Esophagus (tissue), 2 donors: ENCODE measurements at regions not wholly inside any gene's neighbourhood (a gene's known extent, or its start where the extent isn't known, plus 50 kb on each side); places are given as distances from the start of the nearest gene placed in this dataset.

ENCODE experiments used
- H3K27ac ChIP-seq, 2 donors: one replicate each; pipeline ENCODE4 v1.5.1; 2013; ENCODE audit warnings: low read depth in 2 of 2, mild to moderate bottlenecking in 2 of 2, inconsistent platforms in 1 of 2, low read length in 1 of 2, moderate library complexity in 1 of 2
- H3K27me3 ChIP-seq, 2 donors: one replicate each; pipeline ENCODE4 v1.6.1; 2013; ENCODE audit warnings: low read length in 2 of 2, control low read depth in 1 of 2, mild to moderate bottlenecking in 1 of 2; ENCODE audit not compliant: insufficient read depth in 2 of 2, control insufficient read depth in 1 of 2
- H3K36me3 ChIP-seq, 2 donors: one replicate each; pipeline ENCODE4 v1.6.1; 2013; ENCODE audit warnings: low read length in 1 of 2; ENCODE audit not compliant: control insufficient read depth in 2 of 2, insufficient read depth in 2 of 2
- H3K4me1 ChIP-seq, 2 donors: one replicate each; pipeline ENCODE4 v1.6.1; 2013; ENCODE audit warnings: low read length in 1 of 2; ENCODE audit not compliant: control insufficient read depth in 2 of 2, insufficient read depth in 2 of 2
- H3K4me3 ChIP-seq, 2 donors: one replicate each; pipeline ENCODE4 v1.5.1; 2013; ENCODE audit warnings: low read length in 2 of 2, mild to moderate bottlenecking in 2 of 2, low read depth in 1 of 2, moderate library complexity in 1 of 2
- H3K9me3 ChIP-seq, 2 donors: one replicate each; pipeline ENCODE4 v1.6.1; 2013; ENCODE audit warnings: mild to moderate bottlenecking in 2 of 2, low read depth in 1 of 2, low read length in 1 of 2, moderate library complexity in 1 of 2; ENCODE audit not compliant: control insufficient read depth in 2 of 2, insufficient read depth in 1 of 2
- WGBS, 2 donors: extraction: QIAGEN DNeasy Blood & Tissue Kit; methylation state at CpG; one replicate each; pipeline ENCODE4 v1.1.7; 2013; 5-methylcytosine and 5-hydroxymethylcytosine counted together
- donor health status: healthy with polysubstance abuse.
- donor health status: Bipolar disorder and iron deficiency.

- H3K4me3 ChIP-seq, result no peak overlapping the region
- H3K27me3 ChIP-seq, result no peaks in the 10 kb centered on the region
- H3K9me3 ChIP-seq, result no peaks in the 10 kb centered on the region
- no peaks in the 10 kb centered on the region for H3K4me1 ChIP-seq
- H3K27ac ChIP-seq, result no peak overlapping the region
- WGBS, 2 donors, result 64 to 67% methylated on average over 6 of the region's 6 CpGs
- H3K36me3 ChIP-seq, result no peaks in the 10 kb centered on the region
These were observed 138.3 kb upstream of the PUDP start for GRCh38 chrX:7286168-7286837.

- no peaks in the 10 kb centered on the region for H3K27me3 ChIP-seq
- no peaks in the 10 kb centered on the region for H3K36me3 ChIP-seq
- H3K27ac ChIP-seq, result no peak overlapping the region
- no peaks in the 10 kb centered on the region for H3K9me3 ChIP-seq
- H3K4me1 ChIP-seq, result no peaks in the 10 kb centered on the region
- 93% methylated on average over 2 of the region's 2 CpGs for WGBS, 2 donors
- H3K4me3 ChIP-seq, result no peak overlapping the region
These were observed 137.8 kb upstream of the PUDP start for GRCh38 chrX:7285765-7286164.

- Histone ChIP-seq H3K9me3 (no peaks in the 10 kb centered on the region), H3K4me1 (no peaks in the 10 kb centered on the region), H3K36me3 (no peaks in the 10 kb centered on the region), H3K27ac (no peak overlapping the region), H3K4me3 (no peak overlapping the region), H3K27me3 (no peaks in the 10 kb centered on the region)
- WGBS, 2 donors, result 79 to 81% methylated on average over 2 of the region's 2 CpGs
These were observed 135.8 kb upstream of the PUDP start for GRCh38 chrX:7283741-7284140.

- H3K27ac ChIP-seq, result no peak overlapping the region
- H3K27me3 ChIP-seq, result no peaks in the 10 kb centered on the region
- H3K9me3 ChIP-seq, result no peaks in the 10 kb centered on the region
- WGBS, 2 donors, result 59 to 62% methylated on average over 2 of the region's 2 CpGs
- no peaks in the 10 kb centered on the region for H3K4me1 ChIP-seq
- H3K4me3 ChIP-seq, result no peak overlapping the region
- H3K36me3 ChIP-seq, result no peaks in the 10 kb centered on the region
These were observed 132.6 kb upstream of the PUDP start for GRCh38 chrX:7280520-7280919.

- Histone ChIP-seq H3K27ac (no peak overlapping the region), H3K9me3 (no peaks in the 10 kb centered on the region), H3K27me3 (no peaks in the 10 kb centered on the region), H3K36me3 (no peaks in the 10 kb centered on the region), H3K4me1 (no peaks in the 10 kb centered on the region), H3K4me3 (no peak overlapping the region)
- 72 to 73% methylated on average over 6 of the region's 6 CpGs for WGBS, 2 donors
These were observed 124.4 kb upstream of the PUDP start for GRCh38 chrX:7272346-7272745.

- H3K4me3 ChIP-seq, result no peak overlapping the region
- H3K27me3 ChIP-seq, result no peaks in the 10 kb centered on the region
- no peaks in the 10 kb centered on the region for H3K36me3 ChIP-seq
- H3K27ac ChIP-seq, result no peak overlapping the region
- no peaks in the 10 kb centered on the region for H3K9me3 ChIP-seq
- no peaks in the 10 kb centered on the region for H3K4me1 ChIP-seq
- 80 to 84% methylated on average over 3 of the region's 3 CpGs for WGBS, 2 donors
These were observed 123.0 kb upstream of the PUDP start for GRCh38 chrX:7270933-7271332.

GRCh38 chrX:7269991-7270390, 122.0 kb upstream of the PUDP start:
- no peaks in the 10 kb centered on the region for H3K4me1 ChIP-seq
- no peak overlapping the region for H3K4me3 ChIP-seq
- H3K27me3 ChIP-seq, result no peaks in the 10 kb centered on the region
- H3K9me3 ChIP-seq, result no peaks in the 10 kb centered on the region
- WGBS, 2 donors, result 30 to 42% methylated on average over 3 of the region's 3 CpGs
- no peak overlapping the region for H3K27ac ChIP-seq
- no peaks in the 10 kb centered on the region for H3K36me3 ChIP-seq

GRCh38 chrX:7269589-7269988, 121.6 kb upstream of the PUDP start:
- Histone ChIP-seq H3K4me1 (no peaks in the 10 kb centered on the region), H3K4me3 (no peak overlapping the region), H3K27ac (no peak overlapping the region), H3K9me3 (no peaks in the 10 kb centered on the region), H3K27me3 (no peaks in the 10 kb centered on the region), H3K36me3 (no peaks in the 10 kb centered on the region)
- WGBS, 2 donors, result 81 to 88% methylated on average over 5 of the region's 5 CpGs

- Histone ChIP-seq H3K4me1 (peaks cover 0 to 2% of the 10 kb centered on the region in 2 donors), H3K36me3 (no peaks in the 10 kb centered on the region), H3K9me3 (no peaks in the 10 kb centered on the region), H3K4me3 (no peak overlapping the region), H3K27me3 (no peaks in the 10 kb centered on the region), H3K27ac (no peak overlapping the region)
- 94 to 100% methylated on average over 1 of the region's 1 CpG for WGBS, 2 donors
These were observed 118.3 kb upstream of the PUDP start for GRCh38 chrX:7266288-7266687.

GRCh38 chrX:7264399-7264798, 116.4 kb upstream of the PUDP start:
- H3K4me1 ChIP-seq, result peaks cover 0 to 2% of the 10 kb centered on the region in 2 donors
- no peaks in the 10 kb centered on the region for H3K9me3 ChIP-seq
- 89 to 93% methylated on average over 2 of the region's 2 CpGs for WGBS, 2 donors
- no peaks in the 10 kb centered on the region for H3K27me3 ChIP-seq
- H3K4me3 ChIP-seq, result no peak overlapping the region
- no peaks in the 10 kb centered on the region for H3K36me3 ChIP-seq
- no peak overlapping the region for H3K27ac ChIP-seq
